AG10803 (cell line): ENCODE measurements at regions not wholly inside any gene's neighbourhood (a gene's known extent, or its start where the extent isn't known, plus 50 kb on each side); places are given as distances from the start of the nearest gene placed in this dataset.

Experiments
- DNase-seq: peaks from one replicate; pipeline ENCODE4 v3.0.0; 2010; ENCODE audit warnings: low read depth
- H3K4me3 ChIP-seq: 2 replicates; pipeline ENCODE4 v1.5.1; 2011; ENCODE audit warnings: mild to moderate bottlenecking, low read length, control low read depth
- CTCF ChIP-seq: conservative IDR thresholded peaks from 2 replicates; pipeline ENCODE4 v1.5.1; 2011; ENCODE audit warnings: mild to moderate bottlenecking, low read length, control low read depth, inconsistent platforms

DNA sequence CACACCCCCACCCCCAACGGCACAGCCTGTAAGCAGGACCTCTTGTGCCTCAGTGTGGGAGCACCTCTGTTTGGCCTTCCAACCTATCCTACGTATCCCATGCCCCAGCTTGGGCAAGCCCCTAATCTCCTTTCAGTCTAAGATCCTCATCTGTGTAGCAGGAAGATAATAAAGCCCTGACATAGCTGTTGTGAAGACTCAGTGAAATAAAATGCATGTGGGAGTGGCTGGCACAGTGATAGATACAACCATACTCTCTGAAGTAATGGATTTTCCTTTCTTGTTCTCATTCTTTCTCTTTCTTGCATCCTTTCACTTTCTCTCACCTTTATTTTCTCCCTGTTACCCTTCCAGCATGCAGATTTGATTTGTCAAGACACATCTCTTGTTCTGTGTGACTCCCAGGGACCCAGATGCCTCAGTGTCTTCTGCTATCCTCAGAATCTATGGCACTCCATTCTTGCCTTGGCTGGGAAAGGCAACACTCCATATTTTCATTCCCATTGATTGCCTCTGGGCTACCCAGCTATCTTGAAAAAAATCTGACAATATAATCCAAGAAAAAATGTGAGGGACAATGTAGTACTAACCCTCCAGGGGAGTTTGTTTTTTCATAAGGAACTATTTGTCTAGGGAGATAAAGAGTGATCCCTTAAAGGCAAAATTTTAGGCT lies 207.2 kb upstream of the SETBP1 start:
- no peak overlapping the region for H3K4me3 ChIP-seq
- DNase-seq = no peak
- TF ChIP-seq CTCF = no peak

GRCh38 chr18:44474067-44474411 lies 206.6 kb upstream of the SETBP1 start:
- no peak for DNase-seq
- TF ChIP-seq CTCF = no peak
- H3K4me3 ChIP-seq = no peak overlapping the region

DNA sequence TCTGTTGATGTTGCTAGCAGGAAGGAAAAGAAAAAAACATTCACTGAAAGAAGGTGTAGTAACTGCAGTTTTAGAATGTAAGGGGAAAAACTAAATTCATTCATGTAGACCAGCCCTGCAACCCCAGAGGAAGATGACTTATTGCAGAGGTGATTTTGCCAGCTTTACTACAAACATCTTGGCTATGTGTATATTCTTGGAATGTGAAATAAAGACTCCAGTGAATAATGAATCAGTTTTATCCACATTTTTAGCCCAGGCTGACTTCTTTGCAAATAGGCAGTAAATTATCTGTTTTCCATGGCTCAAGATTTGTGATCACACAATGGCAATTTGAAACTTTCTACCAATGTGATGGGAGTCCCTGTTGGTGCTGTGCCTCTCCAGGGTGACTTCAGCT lies 206.1 kb upstream of the SETBP1 start:
- no peak overlapping the region for H3K4me3 ChIP-seq
- no peak for TF ChIP-seq CTCF
- peak; percentile 8 for DNase-seq

GRCh38 chr18:44482761-44483160 lies 197.9 kb upstream of the SETBP1 start:
- TF ChIP-seq CTCF = no peak
- DNase-seq = no peak
- no peak overlapping the region for H3K4me3 ChIP-seq

GRCh38 chr18:44495151-44495550 lies 185.5 kb upstream of the SETBP1 start:
- no peak for DNase-seq
- no peak for TF ChIP-seq CTCF
- H3K4me3 ChIP-seq = no peak overlapping the region

GRCh38 chr18:44497311-44497710 lies 183.4 kb upstream of the SETBP1 start:
- no peak overlapping the region for H3K4me3 ChIP-seq
- TF ChIP-seq CTCF = no peak
- DNase-seq = no peak

DNA sequence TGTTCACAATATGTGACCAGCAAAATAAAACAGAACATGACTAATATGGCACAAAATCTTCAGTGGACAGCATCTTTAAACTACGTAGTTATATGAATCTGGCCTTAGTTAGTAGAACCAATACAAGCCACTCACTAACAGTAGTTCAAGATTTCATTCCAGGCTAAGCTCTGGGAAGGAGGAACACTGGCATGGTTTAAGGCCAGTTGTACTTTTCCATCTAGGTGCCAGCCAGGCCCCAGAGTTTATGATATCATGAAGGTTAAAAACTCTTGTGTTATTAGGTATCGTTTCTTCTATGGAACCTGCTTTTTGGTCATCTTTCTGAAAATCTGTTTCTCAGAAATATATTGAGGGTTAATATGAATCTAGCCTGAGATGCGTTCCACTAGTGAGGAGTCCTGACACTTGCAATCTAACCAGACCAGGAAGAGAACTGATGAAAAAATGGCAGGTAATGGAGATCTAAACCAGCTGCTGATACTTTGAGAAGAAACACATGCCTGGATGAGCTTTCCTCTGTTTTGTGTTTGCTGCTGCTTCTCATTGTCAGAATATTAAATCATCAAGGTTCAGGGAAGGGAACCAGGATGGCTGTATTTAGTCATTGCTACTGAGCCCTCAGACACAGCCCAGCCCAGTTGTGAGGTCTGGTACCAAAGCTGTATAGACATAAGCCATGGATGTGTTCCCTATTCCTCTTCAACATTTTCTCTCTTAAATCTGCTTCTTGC lies 182.8 kb upstream of the SETBP1 start:
- H3K4me3 ChIP-seq = no peak overlapping the region
- DNase-seq = no peak
- TF ChIP-seq CTCF = no peak
